Loucy (cell line): ENCODE measurements at regions not wholly inside any gene's neighbourhood (a gene's known extent, or its start where the extent isn't known, plus 50 kb on each side); places are given as distances from the start of the nearest gene placed in this dataset.
"Not testable (repeated sequence)": the region's sequence is repeated elsewhere in the genome, so short reads cannot be mapped to it uniquely, and the experiment has no call there.

ENCODE experiments used
- H2AFZ ChIP-seq: fragments of 200-600 bp; sonication (generic); 2 replicates; pipeline ENCODE4 v1.6.0; 2016; ENCODE audit warnings: antibody characterized with exemption, mild to moderate bottlenecking, low read length, moderate library complexity
- H3F3A ChIP-seq: fragments of 200-600 bp; 2 replicates; pipeline ENCODE4 v1.6.0; 2016; ENCODE audit warnings: antibody characterized with exemption, low read depth, mild to moderate bottlenecking
- H3K27me3 ChIP-seq: fragments of 200-600 bp; sonication (generic); 2 replicates; pipeline ENCODE4 v1.6.1; 2014; ENCODE audit warnings: low read length, mild to moderate bottlenecking; ENCODE audit not compliant: insufficient read depth, poor library complexity, severe bottlenecking
- H3K36me3 ChIP-seq: fragments of 200-600 bp; sonication (generic); 2 replicates; pipeline ENCODE4 v1.6.1; 2016; ENCODE audit warnings: low read length; ENCODE audit not compliant: insufficient read depth
- H3K4me1 ChIP-seq: fragments of 200-600 bp; sonication (generic); 2 replicates; pipeline ENCODE4 v1.5.1; 2014; ENCODE audit warnings: low read length, mild to moderate bottlenecking; ENCODE audit not compliant: insufficient read depth, poor library complexity, severe bottlenecking
- H3K4me2 ChIP-seq: fragments of 200-600 bp; sonication (generic); 2 replicates; pipeline ENCODE4 v1.6.0; 2014; ENCODE audit warnings: antibody characterized with exemption, low read length, low read depth, mild to moderate bottlenecking; ENCODE audit not compliant: poor library complexity, severe bottlenecking
- H3K4me3 ChIP-seq: fragments of 200-600 bp; sonication (generic); 2 replicates; pipeline ENCODE4 v1.5.1; 2014; ENCODE audit warnings: low read length, mild to moderate bottlenecking, mixed read lengths; ENCODE audit not compliant: poor library complexity, severe bottlenecking
- H3K79me2 ChIP-seq: fragments of 200-600 bp; sonication (generic); 2 replicates; pipeline ENCODE4 v1.6.1; 2014; ENCODE audit warnings: low read length; ENCODE audit not compliant: insufficient read depth
- H3K9ac ChIP-seq: fragments of 200-600 bp; sonication (generic); 2 replicates; pipeline ENCODE4 v1.6.0; 2014; ENCODE audit warnings: mild to moderate bottlenecking, low read depth, low read length, moderate library complexity; ENCODE audit not compliant: poor library complexity, severe bottlenecking
- H3K9me2 ChIP-seq: fragments of 200-600 bp; sonication (generic); replicated peaks from 2 replicates; pipeline ENCODE4 v1.6.1; 2016; ENCODE audit warnings: low read depth, low read length, mixed read lengths
- H3K9me3 ChIP-seq: fragments of 200-600 bp; sonication (generic); 2 replicates; pipeline ENCODE4 v1.6.1; 2014; ENCODE audit warnings: mild to moderate bottlenecking, antibody characterized with exemption, low read length, low read depth; ENCODE audit not compliant: insufficient read depth
- H4K20me1 ChIP-seq: fragments of 200-600 bp; sonication (generic); 2 replicates; pipeline ENCODE4 v1.6.0; 2014; ENCODE audit warnings: antibody characterized with exemption, low read length, mild to moderate bottlenecking; ENCODE audit not compliant: insufficient read depth, poor library complexity, severe bottlenecking
- EZH2phosphoT487 ChIP-seq: fragments of 200-600 bp; IDR thresholded peaks from 2 replicates; pipeline ENCODE4 v1.6.1; 2018; ENCODE audit warnings: antibody characterized with exemption, mild to moderate bottlenecking, moderate library complexity, borderline replicate concordance
- TF ChIP-seq, protein P1 (sequence below): fragments of 200-600 bp; sonication (generic); conservative IDR thresholded peaks from 2 replicates; pipeline ENCODE4 v1.5.1; 2014; ENCODE audit warnings: mild to moderate bottlenecking, antibody characterized with exemption, low read length

DNA sequence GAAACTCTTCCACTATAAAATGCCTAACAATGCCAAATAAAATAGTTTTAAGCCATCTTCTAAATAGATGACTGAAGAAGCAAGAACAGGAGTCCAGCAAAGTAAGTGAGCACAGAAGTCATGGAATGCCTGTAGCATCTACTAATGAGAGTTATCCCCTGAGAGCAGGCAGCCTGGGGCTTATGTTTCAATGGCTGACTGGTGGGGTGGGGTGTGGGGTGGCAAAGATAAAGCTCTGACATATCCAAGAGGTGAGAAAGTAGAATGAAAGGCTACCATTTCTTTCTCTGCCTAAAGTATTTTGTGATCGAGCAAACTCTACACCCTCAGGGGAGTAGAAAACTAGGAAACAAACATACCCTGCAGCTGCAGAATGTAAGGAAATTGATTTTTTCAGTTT, 348.8 kb downstream of the TFAP2B start:
- H4K20me1 ChIP-seq = no peaks in the 10 kb centered on the region
- H3K9me3 ChIP-seq = no peaks in the 10 kb centered on the region
- H3K36me3 ChIP-seq = no peaks in the 10 kb centered on the region
- H3K9ac ChIP-seq = no peak overlapping the region
- TF ChIP-seq EZH2phosphoT487 = no peak
- TF ChIP-seq, protein P1, sequence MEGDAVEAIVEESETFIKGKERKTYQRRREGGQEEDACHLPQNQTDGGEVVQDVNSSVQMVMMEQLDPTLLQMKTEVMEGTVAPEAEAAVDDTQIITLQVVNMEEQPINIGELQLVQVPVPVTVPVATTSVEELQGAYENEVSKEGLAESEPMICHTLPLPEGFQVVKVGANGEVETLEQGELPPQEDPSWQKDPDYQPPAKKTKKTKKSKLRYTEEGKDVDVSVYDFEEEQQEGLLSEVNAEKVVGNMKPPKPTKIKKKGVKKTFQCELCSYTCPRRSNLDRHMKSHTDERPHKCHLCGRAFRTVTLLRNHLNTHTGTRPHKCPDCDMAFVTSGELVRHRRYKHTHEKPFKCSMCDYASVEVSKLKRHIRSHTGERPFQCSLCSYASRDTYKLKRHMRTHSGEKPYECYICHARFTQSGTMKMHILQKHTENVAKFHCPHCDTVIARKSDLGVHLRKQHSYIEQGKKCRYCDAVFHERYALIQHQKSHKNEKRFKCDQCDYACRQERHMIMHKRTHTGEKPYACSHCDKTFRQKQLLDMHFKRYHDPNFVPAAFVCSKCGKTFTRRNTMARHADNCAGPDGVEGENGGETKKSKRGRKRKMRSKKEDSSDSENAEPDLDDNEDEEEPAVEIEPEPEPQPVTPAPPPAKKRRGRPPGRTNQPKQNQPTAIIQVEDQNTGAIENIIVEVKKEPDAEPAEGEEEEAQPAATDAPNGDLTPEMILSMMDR = no peak
- no peaks in the 10 kb centered on the region for H3K27me3 ChIP-seq
- H3K4me2 ChIP-seq = no peak overlapping the region
- no peak overlapping the region for H3K4me3 ChIP-seq
- no peak overlapping the region for H2AFZ ChIP-seq
- H3F3A ChIP-seq = no peaks in the 10 kb centered on the region
- no peaks in the 10 kb centered on the region for H3K79me2 ChIP-seq
- no peaks in the 10 kb centered on the region for H3K4me1 ChIP-seq
- no peaks in the 10 kb centered on the region for H3K9me2 ChIP-seq

GRCh38 chr6:51182827-51183226, 364.2 kb downstream of the TFAP2B start:
- Histone ChIP-seq H3K27me3 (no peaks in the 10 kb centered on the region), H3K9ac (no peak overlapping the region), H3K79me2 (no peaks in the 10 kb centered on the region), H3K36me3 (no peaks in the 10 kb centered on the region), H3F3A (no peaks in the 10 kb centered on the region), H3K9me2 (no peaks in the 10 kb centered on the region), H3K4me1 (no peaks in the 10 kb centered on the region), H4K20me1 (no peaks in the 10 kb centered on the region), H3K4me3 (no peak overlapping the region), H3K4me2 (no peak overlapping the region), H3K9me3 (no peaks in the 10 kb centered on the region), H2AFZ (no peak overlapping the region)
- TF ChIP-seq, protein P1 = no peak
- no peak for TF ChIP-seq EZH2phosphoT487

DNA sequence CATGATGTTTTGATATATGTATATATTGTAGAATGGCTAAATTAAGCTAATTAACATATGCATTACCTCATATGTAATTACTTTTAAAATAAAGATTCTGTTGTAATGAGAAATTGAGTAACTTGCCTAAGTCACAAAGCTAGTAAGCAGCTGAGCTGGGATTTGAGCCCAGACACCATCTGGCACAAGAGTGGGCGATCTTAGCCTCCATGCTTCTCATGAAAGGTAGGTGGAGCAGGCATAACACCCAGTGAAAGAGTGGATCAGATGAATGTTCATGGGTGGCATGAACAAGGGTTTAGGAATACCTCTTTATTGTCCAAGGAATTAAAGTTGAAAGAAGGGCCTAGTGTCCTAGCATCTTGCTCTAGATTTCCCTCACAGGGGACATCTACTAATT, 365.4 kb downstream of the TFAP2B start:
- Histone ChIP-seq H3F3A (no peaks in the 10 kb centered on the region), H3K4me3 (no peak overlapping the region), H3K36me3 (no peaks in the 10 kb centered on the region), H3K27me3 (no peaks in the 10 kb centered on the region), H3K9ac (no peak overlapping the region), H2AFZ (no peak overlapping the region), H3K4me1 (no peaks in the 10 kb centered on the region), H3K9me2 (no peaks in the 10 kb centered on the region), H3K79me2 (no peaks in the 10 kb centered on the region), H3K9me3 (no peaks in the 10 kb centered on the region), H4K20me1 (no peaks in the 10 kb centered on the region), H3K4me2 (no peak overlapping the region)
- TF ChIP-seq, protein P1 = no peak
- TF ChIP-seq EZH2phosphoT487 = no peak

DNA sequence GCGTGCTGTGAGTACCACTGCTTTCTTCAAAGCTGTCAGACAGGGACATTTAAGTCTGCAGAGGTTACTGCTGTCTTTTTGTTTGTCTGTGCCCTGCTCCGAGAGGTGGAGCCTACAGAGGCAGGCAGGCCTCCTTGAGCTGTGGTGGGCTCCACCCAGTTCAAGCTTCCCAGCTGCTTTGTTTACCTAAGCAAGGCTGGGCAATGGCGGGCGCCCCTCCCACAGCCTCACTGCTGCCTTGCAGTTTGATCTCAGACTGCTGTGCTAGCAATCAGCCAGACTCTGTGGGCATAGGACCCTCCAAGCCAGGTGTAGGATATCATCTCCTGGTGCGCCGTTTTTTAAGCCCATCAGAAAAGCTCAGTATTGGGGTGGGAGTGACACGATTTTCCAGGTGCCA, 374.5 kb downstream of the TFAP2B start:
- H3K9me3 ChIP-seq, H2AFZ ChIP-seq: not testable (repeated sequence)

More for the DNA sequence above, 374.5 kb downstream of the TFAP2B start:
- H4K20me1 ChIP-seq, H3F3A ChIP-seq, H3K9me2 ChIP-seq, H3K79me2 ChIP-seq, H3K27me3 ChIP-seq, H3K36me3 ChIP-seq, H3K9ac ChIP-seq, H3K4me1 ChIP-seq, H3K4me3 ChIP-seq, H3K4me2 ChIP-seq: not testable (repeated sequence)
